HG03457 (cell line): ENCODE measurements at regions not wholly inside any gene's neighbourhood (a gene's known extent, or its start where the extent isn't known, plus 50 kb on each side); places are given as distances from the start of the nearest gene placed in this dataset.
"Not testable (repeated sequence)": the region's sequence is repeated elsewhere in the genome, so short reads cannot be mapped to it uniquely, and the experiment has no call there.

Source experiments
- ATAC-seq: cut with Tn5 transposase; IDR thresholded peaks from one replicate; pipeline ENCODE4 v1.9.1; 2021; ENCODE audit warnings: moderate number of reproducible peaks; ENCODE audit not compliant: unreplicated experiment

- no peak for ATAC-seq
These were observed 300.3 kb downstream of the FZD1 start for GRCh38 chr7:91564541-91564940.

GRCh38 chr7:91565499-91566401 lies 301.5 kb downstream of the FZD1 start:
- ATAC-seq, result no peak

- no peak for ATAC-seq
These were observed 302.1 kb downstream of the FZD1 start for GRCh38 chr7:91566402-91566732.

- no peak for ATAC-seq
These were observed 303.1 kb downstream of the FZD1 start for GRCh38 chr7:91567081-91568012.

GRCh38 chr7:91568138-91568537 lies 303.9 kb downstream of the FZD1 start:
- ATAC-seq, result no peak

- ATAC-seq, result no peak
These were observed 305.7 kb downstream of the FZD1 start for GRCh38 chr7:91569728-91570457.

- no peak for ATAC-seq
These were observed 306.3 kb downstream of the FZD1 start for GRCh38 chr7:91570560-91570959.

- no peak for ATAC-seq
These were observed 307.4 kb downstream of the FZD1 start for GRCh38 chr7:91571601-91572000.

GRCh38 chr7:91573405-91573804 lies 307.1 kb downstream of the MTERF1 start:
- ATAC-seq, result no peak

- ATAC-seq, result not testable (repeated sequence)
These were observed 304.0 kb downstream of the MTERF1 start for GRCh38 chr7:91576459-91576858.

GRCh38 chr7:91579837-91580236 lies 300.7 kb downstream of the MTERF1 start:
- ATAC-seq, result no peak

- no peak for ATAC-seq
These were observed 297.6 kb downstream of the MTERF1 start for GRCh38 chr7:91582799-91583477.

- no peak for ATAC-seq
These were observed 284.2 kb downstream of the MTERF1 start for GRCh38 chr7:91596287-91596686.

- no peak for ATAC-seq
These were observed 281.7 kb downstream of the MTERF1 start for GRCh38 chr7:91598791-91599190.

- ATAC-seq, result no peak
These were observed 280.4 kb downstream of the MTERF1 start for GRCh38 chr7:91600112-91600511.

- ATAC-seq, result no peak
These were observed 276.8 kb downstream of the MTERF1 start for GRCh38 chr7:91603707-91604106.

- no peak for ATAC-seq
These were observed 271.9 kb downstream of the MTERF1 start for GRCh38 chr7:91608606-91609005.

GRCh38 chr7:91609525-91609924 lies 271.0 kb downstream of the MTERF1 start:
- ATAC-seq, result no peak

- ATAC-seq, result no peak
These were observed 266.1 kb downstream of the MTERF1 start for GRCh38 chr7:91614431-91614830.
